HEK293T (cell line): ENCODE measurements at regions not wholly inside any gene's neighbourhood (a gene's known extent, or its start where the extent isn't known, plus 50 kb on each side); places are given as distances from the start of the nearest gene placed in this dataset.

Experiments used
- CTCF ChIA-PET: fragments of 350-600 bp; formaldehyde crosslinking; extraction: SDS; loops from one replicate; lab custom pipeline; 2021; ENCODE audit warnings: antibody characterized with exemption, inconsistent platforms; lab: Yijun Ruan, JAX
- POLR2A ChIA-PET: fragments of 350-600 bp; formaldehyde crosslinking; extraction: SDS; loops from one replicate; lab custom pipeline; 2020; ENCODE audit warnings: antibody characterized with exemption, inconsistent platforms; lab: Yijun Ruan, JAX
- DNase-seq: peaks from one replicate; pipeline ENCODE4 v3.0.0; 2012; ENCODE audit warnings: mixed read lengths; ENCODE audit errors: extremely low spot score
- ARNT ChIP-seq: fragments of 450-650 bp; IDR thresholded peaks from 2 replicates; pipeline ENCODE4 v1.6.1; 2017; ENCODE audit warnings: mild to moderate bottlenecking
- BHLHE40 ChIP-seq: fragments of 450-650 bp; IDR thresholded peaks from 2 replicates; pipeline ENCODE4 v1.6.1; 2016; ENCODE audit warnings: mild to moderate bottlenecking, moderate library complexity, borderline replicate concordance
- CTBP1 ChIP-seq: fragments of 450-650 bp; IDR thresholded peaks from 2 replicates; pipeline ENCODE4 v1.6.1; 2016; ENCODE audit warnings: borderline replicate concordance
- ELF4 ChIP-seq: fragments of 450-650 bp; IDR thresholded peaks from 2 replicates; pipeline ENCODE4 v1.6.1; 2017; ENCODE audit warnings: antibody characterized with exemption
- FOXA1 ChIP-seq: fragments of 450-650 bp; IDR thresholded peaks from 2 replicates; pipeline ENCODE4 v1.6.1; 2016; ENCODE audit warnings: mild to moderate bottlenecking
- FOXK2 ChIP-seq: fragments of 450-650 bp; IDR thresholded peaks from 2 replicates; pipeline ENCODE4 v1.6.1; 2016; ENCODE audit warnings: mild to moderate bottlenecking
- FOXM1 ChIP-seq: fragments of 450-650 bp; IDR thresholded peaks from 2 replicates; pipeline ENCODE4 v1.6.1; 2017; ENCODE audit warnings: mild to moderate bottlenecking, borderline replicate concordance
- HDGF ChIP-seq: fragments of 450-650 bp; IDR thresholded peaks from 2 replicates; pipeline ENCODE4 v1.6.1; 2017; ENCODE audit warnings: antibody characterized with exemption, borderline replicate concordance
- L3MBTL2 ChIP-seq: fragments of 450-650 bp; conservative IDR thresholded peaks from 2 replicates; pipeline ENCODE4 v1.6.1; 2016; ENCODE audit warnings: mild to moderate bottlenecking
- LEF1 ChIP-seq: fragments of 450-650 bp; IDR thresholded peaks from 2 replicates; pipeline ENCODE4 v1.6.1; 2017; ENCODE audit warnings: mild to moderate bottlenecking, borderline replicate concordance
- NFRKB ChIP-seq: fragments of 450-650 bp; IDR thresholded peaks from 2 replicates; pipeline ENCODE4 v1.6.1; 2016; ENCODE audit warnings: mild to moderate bottlenecking, moderate library complexity
- PKNOX1 ChIP-seq: fragments of 450-650 bp; IDR thresholded peaks from 2 replicates; pipeline ENCODE4 v1.6.1; 2016
- SP1 ChIP-seq: fragments of 450-650 bp; IDR thresholded peaks from 2 replicates; pipeline ENCODE4 v1.6.1; 2017
- SUZ12 ChIP-seq: fragments of 450-650 bp; IDR thresholded peaks from 2 replicates; pipeline ENCODE4 v1.6.1; 2016; ENCODE audit warnings: mild to moderate bottlenecking
- TARDBP ChIP-seq: fragments of 450-650 bp; IDR thresholded peaks from 2 replicates; pipeline ENCODE4 v1.6.1; 2016
- ZNF384 ChIP-seq: fragments of 450-650 bp; IDR thresholded peaks from 2 replicates; pipeline ENCODE4 v1.6.1; 2016

GRCh38 chr6:90350689-90351554 is 54.3 kb upstream of the BACH2 start:
- ChIA-PET POLR2A (no interaction called here), CTCF (no interaction called here)
- no peak for TF ChIP-seq CTBP1
- no peak for DNase-seq

DNA sequence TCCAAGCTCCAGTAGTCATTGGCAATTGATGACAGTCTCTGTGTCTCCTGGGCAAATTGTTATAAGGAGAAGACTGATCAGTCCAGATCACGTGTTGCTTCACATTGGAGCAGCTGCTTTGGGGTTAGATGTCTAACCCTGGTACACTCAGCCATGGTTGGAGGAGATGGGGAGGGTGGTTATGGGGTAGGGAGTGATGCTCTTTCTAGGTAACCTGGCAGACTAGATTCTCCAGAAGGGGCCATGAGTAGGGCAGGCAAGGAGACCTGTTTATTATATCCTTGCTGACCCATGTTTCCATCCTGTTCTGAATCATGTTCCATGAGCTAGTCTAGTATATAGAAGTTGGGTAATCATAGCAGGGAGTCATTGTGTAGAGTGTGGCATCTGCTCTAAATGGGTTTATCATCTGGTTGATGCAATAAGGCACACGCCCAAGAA is 50.8 kb upstream of the BACH2 start:
- TF ChIP-seq TARDBP = no peak
- no peak for TF ChIP-seq HDGF
- TF ChIP-seq FOXM1 = no peak
- TF ChIP-seq SUZ12 = no peak
- TF ChIP-seq FOXA1 = no peak
- no peak for TF ChIP-seq L3MBTL2
- no peak for TF ChIP-seq LEF1
- TF ChIP-seq FOXK2 = no peak
- TF ChIP-seq ELF4 = no peak
- no peak for TF ChIP-seq PKNOX1
- TF ChIP-seq ZNF384 = no peak
- TF ChIP-seq ARNT = no peak
- TF ChIP-seq BHLHE40 = no peak
- TF ChIP-seq NFRKB = no peak
- no peak for TF ChIP-seq CTBP1
- POLR2A ChIA-PET = no interaction called here
- CTCF ChIA-PET = no interaction called here
- DNase-seq = no peak

- TF ChIP-seq TARDBP = no peak
- TF ChIP-seq ELF4 = no peak
- TF ChIP-seq SUZ12 = no peak
- TF ChIP-seq CTBP1 = no peak
- no peak for TF ChIP-seq PKNOX1
- no peak for TF ChIP-seq FOXK2
- no peak for TF ChIP-seq HDGF
- TF ChIP-seq BHLHE40 = no peak
- TF ChIP-seq FOXA1 = no peak
- no peak for TF ChIP-seq NFRKB
- no peak for TF ChIP-seq LEF1
- no peak for TF ChIP-seq SP1
- TF ChIP-seq ARNT = no peak
- no peak for TF ChIP-seq L3MBTL2
- TF ChIP-seq FOXM1 = no peak
- TF ChIP-seq ZNF384 = no peak
- ChIA-PET POLR2A (no interaction called here), CTCF (no interaction called here)
- no peak for DNase-seq
Observed at GRCh38 chr6:90346729-90347128, 50.1 kb upstream of the BACH2 start.
